ENCODE measurements at regions not wholly inside any gene's neighbourhood (a gene's known extent, or its start where the extent isn't known, plus 50 kb on each side); places are given as distances from the start of the nearest gene placed in this dataset.

DNA sequence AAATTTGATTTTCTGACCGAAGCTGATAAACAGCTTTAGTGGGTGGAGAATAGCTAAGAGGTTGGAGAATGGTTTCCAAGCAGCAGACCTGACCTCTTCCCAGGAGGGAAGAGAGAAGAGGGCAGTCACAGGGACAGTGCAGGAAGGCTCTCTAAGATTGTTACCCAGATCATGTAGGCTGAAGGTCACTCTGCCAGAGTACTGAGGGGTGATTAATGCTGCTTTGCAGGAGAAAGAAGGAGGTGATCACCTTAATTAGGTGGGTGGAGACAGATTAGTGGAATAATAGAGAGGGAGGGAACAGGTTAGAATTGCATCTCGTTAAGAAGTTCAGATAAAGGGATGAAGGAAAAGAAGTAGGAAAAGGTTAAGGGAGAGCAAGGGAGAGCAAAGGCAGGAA, 440.5 kb downstream of the BRINP1 start:
- DNase-seq, result no peak
- WGBS, 2 donors, result 34 to 39% methylated on average over 2 of the region's 2 CpGs
- no peak for TF ChIP-seq EP300 (IDR thresholded peaks at IDR 0.05)
- no peak for TF ChIP-seq POLR2AphosphoS5 (IDR thresholded peaks at IDR 0.05)
- no peak for TF ChIP-seq POLR2A (IDR thresholded peaks at IDR 0.05)
- TF ChIP-seq, protein P1, sequence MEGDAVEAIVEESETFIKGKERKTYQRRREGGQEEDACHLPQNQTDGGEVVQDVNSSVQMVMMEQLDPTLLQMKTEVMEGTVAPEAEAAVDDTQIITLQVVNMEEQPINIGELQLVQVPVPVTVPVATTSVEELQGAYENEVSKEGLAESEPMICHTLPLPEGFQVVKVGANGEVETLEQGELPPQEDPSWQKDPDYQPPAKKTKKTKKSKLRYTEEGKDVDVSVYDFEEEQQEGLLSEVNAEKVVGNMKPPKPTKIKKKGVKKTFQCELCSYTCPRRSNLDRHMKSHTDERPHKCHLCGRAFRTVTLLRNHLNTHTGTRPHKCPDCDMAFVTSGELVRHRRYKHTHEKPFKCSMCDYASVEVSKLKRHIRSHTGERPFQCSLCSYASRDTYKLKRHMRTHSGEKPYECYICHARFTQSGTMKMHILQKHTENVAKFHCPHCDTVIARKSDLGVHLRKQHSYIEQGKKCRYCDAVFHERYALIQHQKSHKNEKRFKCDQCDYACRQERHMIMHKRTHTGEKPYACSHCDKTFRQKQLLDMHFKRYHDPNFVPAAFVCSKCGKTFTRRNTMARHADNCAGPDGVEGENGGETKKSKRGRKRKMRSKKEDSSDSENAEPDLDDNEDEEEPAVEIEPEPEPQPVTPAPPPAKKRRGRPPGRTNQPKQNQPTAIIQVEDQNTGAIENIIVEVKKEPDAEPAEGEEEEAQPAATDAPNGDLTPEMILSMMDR (IDR thresholded peaks at IDR 0.05), result no peak
- H3K36me3 ChIP-seq, result no peaks in the 10 kb centered on the region
- intact Hi-C loops (cut with DNase I), result no loop called here
- H3K27ac ChIP-seq, result peak overlapping the region in 1 of 4 donors; percentile 37
- no peak overlapping the region for H3K4me3 ChIP-seq
- H3K27me3 ChIP-seq, result no peaks in the 10 kb centered on the region
- peaks cover 0 to 8% (median 0%) of the 10 kb centered on the region in 4 donors for H3K4me1 ChIP-seq
- no peaks in the 10 kb centered on the region for H3K9me3 ChIP-seq

DNA sequence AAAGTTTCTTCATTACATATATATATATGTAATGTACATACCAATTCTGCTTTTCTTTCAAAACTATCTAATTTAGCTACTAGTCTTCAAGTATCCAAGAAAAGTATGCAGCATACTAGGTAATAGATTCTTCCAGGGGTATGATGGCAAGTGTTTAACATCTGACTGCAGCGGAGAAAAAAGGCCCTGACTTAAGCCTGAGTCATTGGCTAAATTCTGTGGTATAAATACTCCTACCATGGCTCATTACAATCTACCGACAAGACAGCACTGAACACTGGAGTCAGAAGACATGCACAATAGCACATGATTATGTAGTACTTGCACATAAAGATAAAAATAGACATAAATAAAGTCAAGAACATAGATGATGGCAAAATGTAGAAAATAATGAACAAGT, 439.9 kb downstream of the BRINP1 start:
- intact Hi-C loops (cut with DNase I), result no loop called here
- Histone ChIP-seq H3K4me3 (no peak overlapping the region), H3K27me3 (no peaks in the 10 kb centered on the region), H3K4me1 (peaks cover 0 to 8% (median 0%) of the 10 kb centered on the region in 4 donors), H3K9me3 (no peaks in the 10 kb centered on the region), H3K36me3 (no peaks in the 10 kb centered on the region), H3K27ac (peak overlapping the region in 1 of 4 donors; percentile 37)
- DNase-seq, result no peak
- WGBS, 2 donors, result 82 to 85% methylated on average over 2 of the region's 2 CpGs
- no peak for TF ChIP-seq POLR2A (IDR thresholded peaks at IDR 0.05)
- peak in 1 of 4 donors; percentile 11 for TF ChIP-seq POLR2AphosphoS5 (IDR thresholded peaks at IDR 0.05)
- TF ChIP-seq, protein P1 (IDR thresholded peaks at IDR 0.05), result no peak
- TF ChIP-seq EP300 (IDR thresholded peaks at IDR 0.05), result no peak

DNA sequence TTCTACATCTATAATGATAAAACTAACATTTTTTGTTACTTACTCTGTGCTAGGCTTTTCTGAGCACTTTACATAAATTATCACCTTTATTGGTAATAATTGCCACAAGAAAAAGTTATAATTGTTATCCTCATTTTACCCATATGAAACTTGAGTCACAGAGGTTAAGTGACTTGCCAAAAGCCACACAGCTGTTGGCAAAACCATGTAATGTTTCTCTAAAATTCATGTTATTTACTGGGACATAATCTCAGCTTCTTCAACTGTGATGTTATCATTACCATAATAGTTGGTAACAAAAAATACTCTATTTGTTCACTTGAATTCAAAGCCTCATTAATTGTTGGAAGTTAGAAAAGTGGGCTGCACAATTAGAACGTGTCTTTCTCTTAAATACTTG, 437.3 kb downstream of the BRINP1 start:
- Histone ChIP-seq H3K36me3 (no peaks in the 10 kb centered on the region), H3K27me3 (no peaks in the 10 kb centered on the region), H3K9me3 (no peaks in the 10 kb centered on the region), H3K27ac (no peak overlapping the region), H3K4me3 (no peak overlapping the region), H3K4me1 (peaks cover 0 to 8% (median 0%) of the 10 kb centered on the region in 4 donors)
- WGBS, 2 donors, result 70 to 72% methylated on average over 1 of the region's 1 CpG
- no peak for DNase-seq
- intact Hi-C loops (cut with DNase I), result no loop called here
- no peak for TF ChIP-seq EP300 (IDR thresholded peaks at IDR 0.05)
- TF ChIP-seq POLR2AphosphoS5 (IDR thresholded peaks at IDR 0.05), result no peak
- TF ChIP-seq, protein P1 (IDR thresholded peaks at IDR 0.05), result no peak
- TF ChIP-seq POLR2A (IDR thresholded peaks at IDR 0.05), result no peak

GRCh38 chr9:118938581-118938980, 430.7 kb downstream of the BRINP1 start:
- Histone ChIP-seq H3K27ac (no peak overlapping the region), H3K36me3 (no peaks in the 10 kb centered on the region), H3K4me3 (no peak overlapping the region), H3K9me3 (no peaks in the 10 kb centered on the region), H3K4me1 (no peaks in the 10 kb centered on the region), H3K27me3 (no peaks in the 10 kb centered on the region)
- no peak for TF ChIP-seq POLR2A (IDR thresholded peaks at IDR 0.05)
- intact Hi-C loops (cut with DNase I), result no loop called here
- DNase-seq, result no peak

DNA sequence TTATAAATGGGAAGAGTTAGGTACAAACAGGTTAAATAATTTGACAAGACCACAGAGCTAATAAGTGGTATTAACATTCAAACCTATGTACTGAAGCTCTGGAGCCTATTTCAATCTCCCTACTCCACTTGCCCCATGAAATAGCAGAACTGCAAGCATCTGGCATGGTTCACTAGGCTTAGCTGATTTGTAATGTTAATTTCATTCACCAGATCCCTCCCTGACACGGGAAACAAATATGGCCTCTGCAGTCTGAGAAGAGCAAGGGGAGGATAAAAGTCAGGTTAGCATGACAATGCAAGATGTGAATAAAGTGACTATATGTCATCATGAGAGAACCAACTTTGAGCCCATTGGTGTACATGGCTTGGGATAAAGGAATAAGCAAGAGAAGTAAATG, 428.8 kb downstream of the BRINP1 start:
- Histone ChIP-seq H3K4me1 (no peaks in the 10 kb centered on the region), H3K36me3 (no peaks in the 10 kb centered on the region), H3K9me3 (no peaks in the 10 kb centered on the region), H3K27ac (no peak overlapping the region), H3K4me3 (no peak overlapping the region), H3K27me3 (no peaks in the 10 kb centered on the region)
- no peak for DNase-seq
- WGBS, 2 donors, result 39 to 53% methylated on average over 1 of the region's 1 CpG
- intact Hi-C loops (cut with DNase I), result no loop called here
- TF ChIP-seq POLR2AphosphoS5 (IDR thresholded peaks at IDR 0.05) (no peak), POLR2A (IDR thresholded peaks at IDR 0.05) (no peak), EP300 (IDR thresholded peaks at IDR 0.05) (no peak)
- TF ChIP-seq, protein P1 (IDR thresholded peaks at IDR 0.05), result no peak
